ENCODE measurements at regions not wholly inside any gene's neighbourhood (a gene's known extent, or its start where the extent isn't known, plus 50 kb on each side); places are given as distances from the start of the nearest gene placed in this dataset.
"Not testable (repeated sequence)": the region's sequence is repeated elsewhere in the genome, so short reads cannot be mapped to it uniquely, and the experiment has no call there.

GRCh38 chr17:54191261-54191660 lies 368.5 kb downstream of the KIF2B start:
- TF ChIP-seq CTCF (IDR thresholded peaks at IDR 0.05) (no peak), POLR2A (IDR thresholded peaks at IDR 0.05) (no peak)
- WGBS, 2 donors: 44 to 60% methylated on average over 1 of the region's 1 CpG
- H3K4me3 ChIP-seq (ENCODE audit: low read depth, poor library complexity, severe bottlenecking): no peak overlapping the region
- intact Hi-C loops (cut with DNase I; ENCODE audit: low total_unique reads): no loop called here
- no peak for DNase-seq (ENCODE audit: low spot score in 2 of 2)

GRCh38 chr17:54194268-54194667 lies 371.5 kb downstream of the KIF2B start:
- 30 to 35% methylated on average over 1 of the region's 1 CpG for WGBS, 2 donors
- intact Hi-C loops (cut with DNase I; ENCODE audit: low total_unique reads): no loop called here
- TF ChIP-seq POLR2A (IDR thresholded peaks at IDR 0.05) (no peak), CTCF (IDR thresholded peaks at IDR 0.05) (no peak)
- no peak for DNase-seq (ENCODE audit: low spot score in 2 of 2)
- no peak overlapping the region for H3K4me3 ChIP-seq (ENCODE audit: low read depth, poor library complexity, severe bottlenecking)

- DNase-seq (ENCODE audit: low spot score in 2 of 2): no peak
Observed at GRCh38 chr17:54196751-54197150, 374.0 kb downstream of the KIF2B start.

GRCh38 chr17:54201380-54201779 lies 378.7 kb downstream of the KIF2B start:
- WGBS, 2 donors: 33 to 68% methylated on average over 1 to 2 of the region's 2 CpGs
- DNase-seq (ENCODE audit: low spot score in 2 of 2); H3K4me3 ChIP-seq (ENCODE audit: low read depth, poor library complexity, severe bottlenecking); intact Hi-C loops (cut with DNase I; ENCODE audit: low total_unique reads): not testable (repeated sequence)

More at GRCh38 chr17:54196751-54197150, 374.0 kb downstream of the KIF2B start:
- H3K4me3 ChIP-seq (ENCODE audit: low read depth, poor library complexity, severe bottlenecking): no peak overlapping the region
- no peak for TF ChIP-seq CTCF (IDR thresholded peaks at IDR 0.05)
- TF ChIP-seq POLR2A (IDR thresholded peaks at IDR 0.05): no peak
- intact Hi-C loops (cut with DNase I; ENCODE audit: low total_unique reads): no loop called here
- WGBS, 2 donors: 95 to 98% methylated on average over 3 of the region's 3 CpGs

DNA sequence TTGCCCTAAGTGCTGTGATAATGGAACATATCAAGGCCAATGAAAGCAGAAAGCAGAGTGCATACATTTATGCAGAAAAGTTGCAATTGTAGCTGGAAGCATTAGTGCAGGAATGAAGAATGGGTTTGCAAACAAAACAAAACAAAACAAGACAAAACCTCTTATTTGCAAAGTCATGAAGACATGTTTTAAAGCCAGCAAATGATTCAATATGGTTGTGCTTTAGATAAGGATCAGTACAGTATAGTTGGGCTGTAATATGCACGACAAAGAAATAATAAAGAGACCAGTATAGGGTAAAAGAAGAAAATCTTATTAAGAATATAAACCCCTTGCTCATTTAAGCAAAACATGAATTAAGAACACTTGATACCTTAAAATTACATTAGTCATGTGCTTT lies 398.1 kb downstream of the KIF2B start:
- intact Hi-C loops (cut with DNase I; ENCODE audit: low total_unique reads): no loop called here
- no peak overlapping the region for H3K4me3 ChIP-seq (ENCODE audit: low read depth, poor library complexity, severe bottlenecking)
- 55 to 60% methylated on average over 1 of the region's 1 CpG for WGBS, 2 donors
- DNase-seq (ENCODE audit: low spot score in 2 of 2): no peak
- TF ChIP-seq CTCF (IDR thresholded peaks at IDR 0.05) (no peak), POLR2A (IDR thresholded peaks at IDR 0.05) (no peak)

DNA sequence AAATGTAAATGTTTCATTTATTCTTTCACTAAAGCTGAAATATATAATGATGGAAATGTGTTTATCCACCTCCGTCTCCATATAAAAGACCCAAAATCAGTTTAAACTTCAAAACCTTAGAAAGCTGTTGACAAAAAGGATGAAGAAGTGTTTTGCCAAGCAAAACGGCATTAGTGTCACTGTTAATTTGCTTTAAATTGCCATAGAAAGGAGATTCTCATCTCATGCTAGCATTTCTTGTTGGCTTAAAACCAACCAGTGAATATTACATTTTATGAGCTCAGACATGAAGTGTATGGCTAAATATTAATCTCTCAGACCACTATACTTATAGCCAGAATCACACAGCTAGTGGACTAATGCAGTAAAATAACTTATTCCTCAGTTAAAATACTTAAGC lies 398.8 kb downstream of the KIF2B start:
- WGBS, 2 donors: 46 to 64% methylated on average over 2 of the region's 2 CpGs
- TF ChIP-seq POLR2A (IDR thresholded peaks at IDR 0.05) (no peak), CTCF (IDR thresholded peaks at IDR 0.05) (no peak)
- intact Hi-C loops (cut with DNase I; ENCODE audit: low total_unique reads): no loop called here
- H3K4me3 ChIP-seq (ENCODE audit: low read depth, poor library complexity, severe bottlenecking): no peak overlapping the region
- DNase-seq (ENCODE audit: low spot score in 2 of 2): no peak

Measured in lower leg skin (tissue), 4 donors.